Osteoblast (primary cell): ENCODE measurements at regions not wholly inside any gene's neighbourhood (a gene's known extent, or its start where the extent isn't known, plus 50 kb on each side); places are given as distances from the start of the nearest gene placed in this dataset.

Experiments
- DNase-seq: peaks from one replicate; pipeline ENCODE4 v3.0.0; 2011; ENCODE audit warnings: low spot score, mixed read lengths; ENCODE audit not compliant: insufficient read length; ENCODE audit errors: missing footprints
- H2AFZ ChIP-seq: 2 replicates; pipeline ENCODE4 v1.6.0; 2011; ENCODE audit warnings: mild to moderate bottlenecking, low read length
- H3K27ac ChIP-seq: 2 replicates; pipeline ENCODE4 v1.5.1; 2011; ENCODE audit warnings: mild to moderate bottlenecking, low read depth, low read length, moderate library complexity
- H3K27me3 ChIP-seq: 2 replicates; pipeline ENCODE4 v1.6.0; 2012; ENCODE audit warnings: mild to moderate bottlenecking, control low read depth, inconsistent platforms, low read length, moderate library complexity; ENCODE audit not compliant: insufficient read depth
- H3K36me3 ChIP-seq: 2 replicates; pipeline ENCODE4 v1.5.1; 2011; ENCODE audit warnings: mild to moderate bottlenecking, low read length, control low read depth, moderate library complexity; ENCODE audit not compliant: insufficient read depth
- H3K4me1 ChIP-seq: 2 replicates; pipeline ENCODE4 v1.5.1; 2011; ENCODE audit warnings: mild to moderate bottlenecking, low read length, control low read depth, moderate library complexity; ENCODE audit not compliant: insufficient read depth
- H3K4me2 ChIP-seq: 2 replicates; pipeline ENCODE4 v1.6.0; 2011; ENCODE audit warnings: mild to moderate bottlenecking, low read length; ENCODE audit not compliant: insufficient read depth
- H3K4me3 ChIP-seq: fragments of 200-600 bp; sonication (generic); 3 replicates; pipeline ENCODE4 v1.5.1; 2012; ENCODE audit warnings: mild to moderate bottlenecking, low read length, inconsistent platforms; ENCODE audit not compliant: insufficient read depth
- H3K79me2 ChIP-seq: 2 replicates; pipeline ENCODE4 v1.6.0; 2012; ENCODE audit warnings: mild to moderate bottlenecking, low read length, control low read depth, inconsistent platforms; ENCODE audit not compliant: insufficient read depth
- H3K9me3 ChIP-seq: 2 replicates; pipeline ENCODE4 v1.5.1; 2011; ENCODE audit warnings: low read depth, low read length, control low read depth
- H4K20me1 ChIP-seq: 2 replicates; pipeline ENCODE4 v1.6.0; 2012; ENCODE audit warnings: mild to moderate bottlenecking, low read length, control low read depth; ENCODE audit not compliant: insufficient read depth
- CTCF ChIP-seq: IDR thresholded peaks from 2 replicates; pipeline ENCODE4 v1.5.1; 2011; ENCODE audit warnings: mild to moderate bottlenecking, low read depth, low read length, moderate library complexity; ENCODE audit errors: extremely low read depth

- Histone ChIP-seq H3K9me3 (no peaks in the 10 kb centered on the region), H3K79me2 (no peaks in the 10 kb centered on the region), H3K4me3 (no peak overlapping the region), H4K20me1 (no peaks in the 10 kb centered on the region), H3K4me1 (no peaks in the 10 kb centered on the region), H3K4me2 (no peak overlapping the region), H3K36me3 (no peaks in the 10 kb centered on the region), H3K27ac (no peak overlapping the region), H3K27me3 (no peaks in the 10 kb centered on the region), H2AFZ (no peak overlapping the region)
- no peak for DNase-seq
- TF ChIP-seq CTCF = no peak
Measured at GRCh38 chr5:52603778-52604554, 183.8 kb upstream of the ITGA1 start.

GRCh38 chr5:52605317-52606313, 182.1 kb upstream of the ITGA1 start:
- no peak overlapping the region for H3K4me3 ChIP-seq
- no peak for DNase-seq
- no peak overlapping the region for H2AFZ ChIP-seq
- H3K27me3 ChIP-seq = no peaks in the 10 kb centered on the region
- H3K79me2 ChIP-seq = no peaks in the 10 kb centered on the region
- no peaks in the 10 kb centered on the region for H3K4me1 ChIP-seq
- no peak overlapping the region for H3K4me2 ChIP-seq
- H4K20me1 ChIP-seq = no peaks in the 10 kb centered on the region
- no peaks in the 10 kb centered on the region for H3K36me3 ChIP-seq
- no peak overlapping the region for H3K27ac ChIP-seq
- TF ChIP-seq CTCF = no peak
- H3K9me3 ChIP-seq = no peaks in the 10 kb centered on the region

- H3K36me3 ChIP-seq = no peaks in the 10 kb centered on the region
Measured at GRCh38 chr5:52607227-52607824, 180.4 kb upstream of the ITGA1 start.

More at GRCh38 chr5:52607227-52607824, 180.4 kb upstream of the ITGA1 start:
- DNase-seq = no peak
- Histone ChIP-seq H2AFZ (no peak overlapping the region), H4K20me1 (no peaks in the 10 kb centered on the region), H3K27ac (no peak overlapping the region), H3K4me1 (no peaks in the 10 kb centered on the region), H3K9me3 (no peaks in the 10 kb centered on the region), H3K4me2 (no peak overlapping the region), H3K4me3 (no peak overlapping the region), H3K27me3 (no peaks in the 10 kb centered on the region), H3K79me2 (no peaks in the 10 kb centered on the region)
- TF ChIP-seq CTCF = no peak
